H9 (cell line): ENCODE measurements at regions not wholly inside any gene's neighbourhood (a gene's known extent, or its start where the extent isn't known, plus 50 kb on each side); places are given as distances from the start of the nearest gene placed in this dataset.

Experiments
- DNase-seq: peaks from one replicate; pipeline ENCODE4 v3.0.0-alpha.2; 2017
- H2AFZ ChIP-seq: one replicate; pipeline ENCODE4 v1.6.1; 2013; ENCODE audit warnings: mild to moderate bottlenecking, low read length, control low read depth, moderate library complexity
- H2AK5ac ChIP-seq: 2 replicates; pipeline ENCODE4 v1.6.1; 2013; ENCODE audit warnings: low read length, control low read depth, mixed read lengths; ENCODE audit not compliant: insufficient read length
- H2BK120ac ChIP-seq: one replicate; pipeline ENCODE4 v1.6.1; 2013; ENCODE audit warnings: low read depth, mild to moderate bottlenecking, low read length, control low read depth, inconsistent platforms; ENCODE audit not compliant: poor library complexity, severe bottlenecking
- H2BK12ac ChIP-seq: 2 replicates; pipeline ENCODE4 v1.6.1; 2013; ENCODE audit warnings: low read length, control low read depth, mixed read lengths, low read depth; ENCODE audit not compliant: insufficient read length
- H2BK15ac ChIP-seq: 2 replicates; pipeline ENCODE4 v1.6.1; 2013; ENCODE audit warnings: low read depth, low read length, control low read depth
- H2BK20ac ChIP-seq: one replicate; pipeline ENCODE4 v1.6.1; 2013; ENCODE audit warnings: low read depth, mild to moderate bottlenecking, low read length, control low read depth, inconsistent platforms; ENCODE audit not compliant: poor library complexity, severe bottlenecking
- H2BK5ac ChIP-seq: 2 replicates; pipeline ENCODE4 v1.6.1; 2013; ENCODE audit warnings: low read length, control low read depth, mixed read lengths; ENCODE audit not compliant: insufficient read length
- H3K14ac ChIP-seq: 2 replicates; pipeline ENCODE4 v1.6.1; 2013; ENCODE audit warnings: low read length, control low read depth; ENCODE audit not compliant: insufficient read depth
- H3K18ac ChIP-seq: 2 replicates; pipeline ENCODE4 v1.6.1; 2013; ENCODE audit warnings: low read depth, mild to moderate bottlenecking, mixed read lengths, low read length, control low read depth; ENCODE audit not compliant: insufficient read length
- H3K23ac ChIP-seq: 2 replicates; pipeline ENCODE4 v1.6.1; 2013; ENCODE audit warnings: low read length, control low read depth, mixed read lengths, low read depth; ENCODE audit not compliant: insufficient read length
- H3K23me2 ChIP-seq: 2 replicates; pipeline ENCODE4 v1.6.1; 2013; ENCODE audit warnings: low read depth, mild to moderate bottlenecking, mixed read lengths, low read length, control low read depth; ENCODE audit not compliant: insufficient read length, poor library complexity, severe bottlenecking
- H3K27ac ChIP-seq: 2 replicates; pipeline ENCODE4 v1.5.1; 2013; ENCODE audit warnings: low read length, control low read depth, mixed read lengths, low read depth; ENCODE audit not compliant: insufficient read length
- H3K27me3 ChIP-seq: 2 replicates; pipeline ENCODE4 v1.6.1; 2013; ENCODE audit warnings: low read length, control low read depth, inconsistent platforms; ENCODE audit not compliant: insufficient read depth
- H3K4ac ChIP-seq: 2 replicates; pipeline ENCODE4 v1.6.1; 2013; ENCODE audit warnings: low read depth, mild to moderate bottlenecking, control low read depth, inconsistent platforms, low read length, moderate library complexity
- H3K4me1 ChIP-seq: 2 replicates; pipeline ENCODE4 v1.6.1; 2013; ENCODE audit warnings: low read length, control low read depth, inconsistent platforms; ENCODE audit not compliant: insufficient read depth
- H3K4me2 ChIP-seq: 2 replicates; pipeline ENCODE4 v1.6.1; 2013; ENCODE audit warnings: low read length, control low read depth, mixed read lengths; ENCODE audit not compliant: insufficient read length, insufficient read depth
- H3K56ac ChIP-seq: 2 replicates; pipeline ENCODE4 v1.6.1; 2013; ENCODE audit warnings: low read depth, mild to moderate bottlenecking, mixed read lengths, low read length, control low read depth; ENCODE audit not compliant: insufficient read length
- H3K79me1 ChIP-seq: 2 replicates; pipeline ENCODE4 v1.6.1; 2013; ENCODE audit warnings: low read depth, mild to moderate bottlenecking, moderate library complexity, low read length, control low read depth, inconsistent platforms; ENCODE audit not compliant: insufficient read depth, poor library complexity, severe bottlenecking
- H3K79me2 ChIP-seq: 2 replicates; pipeline ENCODE4 v1.6.1; 2013; ENCODE audit warnings: low read length, control low read depth, inconsistent platforms; ENCODE audit not compliant: insufficient read depth
- H3K9ac ChIP-seq: 2 replicates; pipeline ENCODE4 v1.6.1; 2013; ENCODE audit warnings: low read length, control low read depth, mixed read lengths; ENCODE audit not compliant: insufficient read length; ENCODE audit errors: extremely low read depth
- H3K9me3 ChIP-seq: one replicate; pipeline ENCODE4 v1.6.1; 2013; ENCODE audit warnings: low read depth, low read length, inconsistent platforms; ENCODE audit not compliant: control insufficient read depth
- H3T11ph ChIP-seq: one replicate; pipeline ENCODE4 v1.6.1; 2013; ENCODE audit warnings: mild to moderate bottlenecking, low read length, control low read depth, inconsistent platforms
- H4K20me1 ChIP-seq: one replicate; pipeline ENCODE4 v1.6.1; 2013; ENCODE audit not compliant: control insufficient read depth, insufficient read length, insufficient read depth
- H4K5ac ChIP-seq: 2 replicates; pipeline ENCODE4 v1.6.1; 2013; ENCODE audit warnings: low read depth, mild to moderate bottlenecking, mixed read lengths, low read length, control low read depth; ENCODE audit not compliant: insufficient read length
- H4K8ac ChIP-seq: replicated peaks from 2 replicates; pipeline ENCODE4 v1.6.1; 2013; ENCODE audit warnings: low read length, control low read depth, mixed read lengths, low read depth; ENCODE audit not compliant: insufficient read length
- H4K91ac ChIP-seq: 2 replicates; pipeline ENCODE4 v1.6.1; 2013; ENCODE audit warnings: low read depth, mild to moderate bottlenecking, moderate library complexity, mixed read lengths, low read length, control low read depth; ENCODE audit not compliant: insufficient read length
- H3K27ac Mint-ChIP-seq, 3 experiments: 2 replicates in 2 of 3; 3 replicates in 1 of 3; pipeline ENCODE4 v1.8.0; 2020 to 2021; ENCODE audit warnings: mixed read lengths in 3 of 3, mild to moderate bottlenecking in 1 of 3, moderate library complexity in 1 of 3
- H3K27me3 Mint-ChIP-seq: 2 replicates; pipeline ENCODE4 v1.8.0; 2021; ENCODE audit warnings: low read depth, mild to moderate bottlenecking, moderate library complexity, mixed read lengths
- H3K36me3 Mint-ChIP-seq, 3 experiments: 2 replicates in 2 of 3; 3 replicates in 1 of 3; pipeline ENCODE4 v1.8.0; 2020 to 2021; ENCODE audit warnings: low read depth in 3 of 3, mixed read lengths in 3 of 3; ENCODE audit not compliant: insufficient read depth in 1 of 3
- H3K4me1 Mint-ChIP-seq, 2 experiments: 2 replicates each; pipeline ENCODE4 v1.8.0; 2020; ENCODE audit warnings: mixed read lengths in 2 of 2
- H3K4me3 Mint-ChIP-seq, 2 experiments: 2 replicates in 1 of 2; 3 replicates in 1 of 2; pipeline ENCODE4 v1.8.0; 2020 to 2021; ENCODE audit warnings: mild to moderate bottlenecking in 2 of 2, mixed read lengths in 2 of 2, moderate library complexity in 1 of 2
- H3K9me3 Mint-ChIP-seq, 2 experiments: 2 replicates in 1 of 2; 3 replicates in 1 of 2; pipeline ENCODE4 v1.8.0; 2020; ENCODE audit warnings: mild to moderate bottlenecking in 2 of 2, mixed read lengths in 2 of 2, moderate library complexity in 1 of 2
- CTCF ChIP-seq: fragments of 200-600 bp; sonication (generic); conservative IDR thresholded peaks from 3 replicates; pipeline ENCODE4 v1.8.0; 2021; ENCODE audit warnings: antibody characterized with exemption, mild to moderate bottlenecking
- WGBS: extraction: QIAGEN DNeasy Blood & Tissue Kit; methylation state at CpG from one replicate; pipeline ENCODE4 v1.1.7; 2013; ENCODE audit warnings: missing lambda C conversion rate, low lambda C conversion rate, mixed read lengths; ENCODE audit not compliant: insufficient read length; ENCODE audit errors: extremely low coverage; 5-methylcytosine and 5-hydroxymethylcytosine counted together

DNA sequence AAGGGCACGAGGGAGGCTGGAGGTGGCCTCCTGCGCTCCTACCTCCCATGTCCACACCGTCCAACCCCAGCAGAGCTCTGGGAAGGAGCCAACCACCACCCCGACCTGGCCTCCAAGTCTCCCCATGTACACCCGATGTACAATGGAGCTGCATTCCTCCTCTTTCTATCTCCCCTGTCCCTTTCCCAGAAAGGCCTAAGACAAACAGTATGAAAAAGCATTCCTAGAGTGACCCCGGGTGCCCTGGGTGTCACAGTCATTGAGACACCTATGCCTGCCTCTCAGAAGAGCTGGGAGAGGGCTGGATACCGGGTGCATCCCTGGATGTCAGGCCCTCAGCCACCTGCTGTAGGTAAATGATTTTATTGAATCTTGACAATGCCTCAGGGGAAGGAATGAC, 248.1 kb downstream of the EMX2 start:
- H2BK15ac ChIP-seq: no peak overlapping the region
- Mint-ChIP-seq H3K9me3 (no peaks in the 10 kb centered on the region), H3K4me1 (0 out of 4 replicates have a peak, but pooled peaks cover 0 to 2% of the 10 kb centered on the region in 2 experiments), H3K36me3 (no peaks in the 10 kb centered on the region), H3K4me3 (no peak overlapping the region), H3K27me3 (peaks cover 7% of the 10 kb centered on the region), H3K27ac (no peak overlapping the region)
- no peak overlapping the region for H3K18ac ChIP-seq
- no peak overlapping the region for H3K14ac ChIP-seq
- H3T11ph ChIP-seq: no peak overlapping the region
- no peak overlapping the region for H2BK12ac ChIP-seq
- H2AK5ac ChIP-seq: no peak overlapping the region
- H2BK20ac ChIP-seq: no peak overlapping the region
- no peaks in the 10 kb centered on the region for H3K79me1 ChIP-seq
- H2BK5ac ChIP-seq: no peak overlapping the region
- no peak overlapping the region for H3K27ac ChIP-seq
- H3K27me3 ChIP-seq: no peaks in the 10 kb centered on the region
- no peaks in the 10 kb centered on the region for H3K4me1 ChIP-seq
- no peak overlapping the region for H2AFZ ChIP-seq
- H3K9ac ChIP-seq: no peak overlapping the region
- H3K23ac ChIP-seq: no peak overlapping the region
- no peaks in the 10 kb centered on the region for H4K20me1 ChIP-seq
- DNase-seq: no peak
- H3K79me2 ChIP-seq: no peaks in the 10 kb centered on the region
- H3K4ac ChIP-seq: no peak overlapping the region
- H3K9me3 ChIP-seq: no peaks in the 10 kb centered on the region
- H4K91ac ChIP-seq: no peak overlapping the region
- H4K8ac ChIP-seq: no peak overlapping the region
- no peak overlapping the region for H4K5ac ChIP-seq
- no peak for TF ChIP-seq CTCF
- no peak overlapping the region for H3K56ac ChIP-seq
- no peak overlapping the region for H2BK120ac ChIP-seq
- H3K23me2 ChIP-seq: no peaks in the 10 kb centered on the region
- no CpG with 5 or more reads among the region's 7 CpGs for WGBS
- no peak overlapping the region for H3K4me2 ChIP-seq
